Left ventricle myocardium inferior (tissue), 1 donor: ENCODE measurements at regions not wholly inside any gene's neighbourhood (a gene's known extent, or its start where the extent isn't known, plus 50 kb on each side); places are given as distances from the start of the nearest gene placed in this dataset.

Experiments
- DNase-seq: peaks from one replicate; pipeline ENCODE4 v3.0.0-alpha.2; 2020
- H3K27ac ChIP-seq: fragments of 200-600 bp; replicated peaks from 2 replicates; pipeline ENCODE4 v1.8.0; 2021
- H3K27me3 ChIP-seq: fragments of 200-600 bp; 2 replicates; pipeline ENCODE4 v1.8.0; 2021; ENCODE audit warnings: low read depth
- H3K36me3 ChIP-seq: fragments of 200-600 bp; 2 replicates; pipeline ENCODE4 v1.8.0; 2021
- H3K4me1 ChIP-seq: fragments of 200-600 bp; 2 replicates; pipeline ENCODE4 v1.8.0; 2021
- H3K4me3 ChIP-seq: fragments of 200-600 bp; 2 replicates; pipeline ENCODE4 v1.8.0; 2021; ENCODE audit warnings: mild to moderate bottlenecking, moderate library complexity
- H3K9me3 ChIP-seq: fragments of 200-600 bp; replicated peaks from 2 replicates; pipeline ENCODE4 v1.8.0; 2021
- intact Hi-C: fragments of 100-400 bp; cut with micrococcal nuclease; formaldehyde crosslinking; loops from one replicate; pipeline ENCODE4 v1.11.0; 2022
- TF ChIP-seq, protein P1 (sequence below): fragments of 200-600 bp; IDR thresholded peaks from 2 replicates; pipeline ENCODE4 v1.8.0; 2021; ENCODE audit warnings: antibody characterized with exemption, mild to moderate bottlenecking, borderline replicate concordance
- donor health status: DM: no; HTN: yes; CAD: no; lungs with severe emphysema.

DNA sequence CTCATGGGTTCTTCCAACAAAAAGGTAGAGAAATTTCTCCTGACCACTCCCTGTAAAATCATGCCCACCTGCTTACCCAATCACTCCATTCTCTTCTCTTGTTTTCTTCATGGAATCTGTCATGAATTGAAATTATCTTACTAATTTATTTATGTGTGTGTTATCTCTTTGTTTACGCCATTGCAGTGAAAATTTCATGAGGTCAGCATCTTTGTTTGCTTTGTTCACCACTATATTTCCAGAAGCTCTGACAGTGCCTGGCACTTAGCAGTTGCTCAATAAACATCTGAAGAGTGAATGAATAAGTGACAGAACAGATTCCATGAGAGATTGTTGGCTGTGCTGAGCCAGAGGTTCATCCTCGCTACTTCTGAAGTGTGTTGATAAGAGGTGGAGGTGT is 329.5 kb downstream of the NXPE2 start:
- Histone ChIP-seq H3K27ac (no peak overlapping the region), H3K4me1 (no peaks in the 10 kb centered on the region), H3K36me3 (no peaks in the 10 kb centered on the region), H3K4me3 (no peak overlapping the region), H3K27me3 (no peaks in the 10 kb centered on the region), H3K9me3 (no peaks in the 10 kb centered on the region)
- no peak for DNase-seq
- TF ChIP-seq, protein P1, sequence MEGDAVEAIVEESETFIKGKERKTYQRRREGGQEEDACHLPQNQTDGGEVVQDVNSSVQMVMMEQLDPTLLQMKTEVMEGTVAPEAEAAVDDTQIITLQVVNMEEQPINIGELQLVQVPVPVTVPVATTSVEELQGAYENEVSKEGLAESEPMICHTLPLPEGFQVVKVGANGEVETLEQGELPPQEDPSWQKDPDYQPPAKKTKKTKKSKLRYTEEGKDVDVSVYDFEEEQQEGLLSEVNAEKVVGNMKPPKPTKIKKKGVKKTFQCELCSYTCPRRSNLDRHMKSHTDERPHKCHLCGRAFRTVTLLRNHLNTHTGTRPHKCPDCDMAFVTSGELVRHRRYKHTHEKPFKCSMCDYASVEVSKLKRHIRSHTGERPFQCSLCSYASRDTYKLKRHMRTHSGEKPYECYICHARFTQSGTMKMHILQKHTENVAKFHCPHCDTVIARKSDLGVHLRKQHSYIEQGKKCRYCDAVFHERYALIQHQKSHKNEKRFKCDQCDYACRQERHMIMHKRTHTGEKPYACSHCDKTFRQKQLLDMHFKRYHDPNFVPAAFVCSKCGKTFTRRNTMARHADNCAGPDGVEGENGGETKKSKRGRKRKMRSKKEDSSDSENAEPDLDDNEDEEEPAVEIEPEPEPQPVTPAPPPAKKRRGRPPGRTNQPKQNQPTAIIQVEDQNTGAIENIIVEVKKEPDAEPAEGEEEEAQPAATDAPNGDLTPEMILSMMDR: no peak
- intact Hi-C loops: no loop called here

DNA sequence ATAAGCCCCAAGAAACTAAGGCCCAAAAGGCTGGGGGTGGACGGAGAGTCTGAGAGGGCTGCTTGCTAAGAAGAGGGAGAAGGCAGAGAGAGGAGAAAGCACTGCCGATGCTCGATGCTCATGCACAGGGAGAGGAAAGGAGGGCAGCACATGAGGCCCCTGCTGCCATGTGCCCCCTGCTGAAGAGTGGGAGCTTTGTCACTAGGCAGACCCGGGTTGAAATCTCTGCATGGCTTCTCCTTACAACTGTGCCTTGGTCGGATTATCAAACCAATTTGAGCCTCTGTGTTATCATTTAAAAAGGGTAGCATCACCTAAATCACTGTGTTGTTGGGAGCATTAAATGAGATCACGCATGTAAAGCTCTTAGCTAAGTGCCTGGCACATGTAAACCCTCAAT is 330.5 kb downstream of the NXPE2 start:
- Histone ChIP-seq H3K36me3 (no peaks in the 10 kb centered on the region), H3K27me3 (no peaks in the 10 kb centered on the region), H3K4me1 (no peaks in the 10 kb centered on the region), H3K9me3 (peaks cover 7% of the 10 kb centered on the region), H3K27ac (no peak overlapping the region), H3K4me3 (no peak overlapping the region)
- no peak for DNase-seq
- TF ChIP-seq, protein P1: no peak
- intact Hi-C loops: no loop called here

DNA sequence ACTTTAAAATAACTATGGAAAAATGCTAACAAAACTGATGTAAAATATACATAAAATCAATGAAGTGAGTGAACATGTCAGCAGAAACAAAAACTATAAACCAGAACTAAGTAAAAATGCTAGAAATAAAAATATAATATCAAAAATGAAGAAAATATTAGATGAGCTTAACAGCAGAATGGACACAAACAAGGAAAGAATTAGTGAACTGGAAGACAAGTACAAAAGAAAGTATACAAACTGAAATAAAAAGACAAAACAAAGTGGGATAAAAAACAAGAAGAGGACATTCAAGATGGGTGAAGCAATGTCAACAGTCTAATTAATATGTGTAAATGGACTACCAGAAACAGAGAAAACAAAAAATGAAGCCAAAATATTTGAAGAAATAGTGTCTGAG is 339.2 kb downstream of the NXPE2 start:
- H3K4me1 ChIP-seq: no peaks in the 10 kb centered on the region
- intact Hi-C loops: no loop called here
- TF ChIP-seq, protein P1: no peak
- no peak for DNase-seq
- no peaks in the 10 kb centered on the region for H3K27me3 ChIP-seq
- H3K27ac ChIP-seq: no peak overlapping the region
- H3K36me3 ChIP-seq: no peaks in the 10 kb centered on the region
- H3K9me3 ChIP-seq: peaks cover 57% of the 10 kb centered on the region
- no peak overlapping the region for H3K4me3 ChIP-seq

DNA sequence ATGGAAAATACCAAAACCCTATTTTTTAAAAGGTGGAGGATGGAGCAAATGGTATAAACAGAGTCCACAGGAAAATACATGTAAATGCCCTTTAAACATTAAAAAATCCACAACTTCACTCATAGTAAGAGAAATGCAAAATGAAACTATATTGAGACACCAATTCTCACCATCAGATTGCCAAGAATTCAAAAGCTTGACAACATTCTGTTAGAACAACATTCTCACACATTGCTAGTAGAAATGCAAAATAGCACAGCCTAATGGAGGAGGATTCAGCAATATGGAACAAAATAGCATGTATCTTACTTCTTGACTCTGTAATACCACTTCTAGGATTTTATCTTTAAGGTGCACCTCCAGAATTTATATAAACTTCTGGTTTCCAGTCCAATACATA is 351.8 kb downstream of the NXPE2 start:
- intact Hi-C loops: no loop called here
- no peaks in the 10 kb centered on the region for H3K9me3 ChIP-seq

DNA sequence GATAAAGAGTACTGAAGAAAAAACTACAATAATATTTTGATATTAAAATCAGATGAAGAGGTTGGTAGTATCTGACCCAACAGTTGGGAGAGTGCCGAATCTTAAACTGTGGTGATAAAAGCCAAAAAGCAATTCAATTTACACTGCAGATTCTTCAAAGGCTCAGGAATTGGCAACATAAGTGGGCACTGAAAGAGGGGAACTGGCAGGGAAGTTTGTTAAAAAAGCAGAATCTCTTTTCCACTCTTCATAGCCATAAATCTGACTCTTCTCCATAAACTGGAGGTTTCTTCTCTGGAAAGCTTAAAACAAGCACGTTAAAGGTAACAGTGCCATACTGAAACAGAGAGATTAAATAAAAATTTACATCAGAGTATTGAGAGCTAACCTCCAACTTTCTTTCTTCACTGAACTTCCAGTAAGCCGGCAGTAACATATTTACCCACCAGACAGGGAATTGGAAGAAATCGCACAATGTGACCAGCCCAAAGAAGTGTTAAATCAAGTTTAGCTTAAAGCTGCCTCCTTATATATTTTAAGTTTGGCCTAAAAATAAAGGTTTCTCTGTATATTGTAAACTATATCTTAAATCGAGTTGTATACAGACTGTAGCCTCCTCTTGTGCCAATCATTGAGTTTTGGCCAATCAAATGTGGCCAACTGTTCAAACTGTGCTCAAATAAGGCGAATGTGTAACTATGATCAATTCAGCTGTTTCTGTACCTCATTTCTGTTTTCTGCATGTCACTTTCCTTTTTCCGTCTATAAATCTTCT is 358.3 kb downstream of the NXPE2 start:
- Histone ChIP-seq H3K36me3 (no peaks in the 10 kb centered on the region), H3K27me3 (no peaks in the 10 kb centered on the region), H3K9me3 (peaks cover 12% of the 10 kb centered on the region), H3K4me1 (no peaks in the 10 kb centered on the region), H3K27ac (no peak overlapping the region), H3K4me3 (no peak overlapping the region)
- TF ChIP-seq, protein P1: no peak
- intact Hi-C loops: no loop called here
- no peak for DNase-seq

More for the DNA sequence above, 351.8 kb downstream of the NXPE2 start:
- no peak for DNase-seq
- no peak overlapping the region for H3K27ac ChIP-seq
- no peaks in the 10 kb centered on the region for H3K4me1 ChIP-seq
- no peaks in the 10 kb centered on the region for H3K36me3 ChIP-seq
- TF ChIP-seq, protein P1: no peak
- no peaks in the 10 kb centered on the region for H3K27me3 ChIP-seq
- no peak overlapping the region for H3K4me3 ChIP-seq
